SK-N-SH (cell line): ENCODE measurements at regions not wholly inside any gene's neighbourhood (a gene's known extent, or its start where the extent isn't known, plus 50 kb on each side); places are given as distances from the start of the nearest gene placed in this dataset.

Experiments used
- EZH2phosphoT487 ChIP-seq: fragments of 200-600 bp; sonication (generic); IDR thresholded peaks from 2 replicates; pipeline ENCODE4 v1.6.1; 2017; ENCODE audit warnings: low read depth, mixed run types, mild to moderate bottlenecking, antibody characterized with exemption, moderate library complexity, borderline replicate concordance
- FOSL2 ChIP-seq: IDR thresholded peaks from 2 replicates; pipeline ENCODE4 v1.4.0; 2012; ENCODE audit warnings: low read depth, mild to moderate bottlenecking, moderate library complexity, borderline replicate concordance
- GABPA ChIP-seq: IDR thresholded peaks from 2 replicates; pipeline ENCODE4 v1.4.0; 2012; ENCODE audit warnings: low read depth, mild to moderate bottlenecking
- GATA2 ChIP-seq: sonication (generic); formaldehyde crosslinking; IDR thresholded peaks from 2 replicates; pipeline ENCODE4 v1.5.0; 2020; ENCODE audit warnings: mild to moderate bottlenecking, missing genetic modification reagents
- JUND ChIP-seq: IDR thresholded peaks from 2 replicates; pipeline ENCODE4 v1.4.0; 2012
- POLR2AphosphoS5 ChIP-seq: IDR thresholded peaks from 2 replicates; pipeline ENCODE4 v1.6.1; 2012; ENCODE audit warnings: low read depth, low read length
- RFX5 ChIP-seq: IDR thresholded peaks from 2 replicates; pipeline ENCODE4 v1.6.1; 2012; ENCODE audit warnings: mild to moderate bottlenecking, improper control_type of control experiment, low read length
- RXRA ChIP-seq: IDR thresholded peaks from 2 replicates; pipeline ENCODE4 v1.4.0; 2012; ENCODE audit warnings: low read depth, mild to moderate bottlenecking, borderline replicate concordance
- SIN3A ChIP-seq: IDR thresholded peaks from 2 replicates; pipeline ENCODE4 v1.6.1; 2012; ENCODE audit warnings: low read depth, mild to moderate bottlenecking, low read length, moderate library complexity, borderline replicate concordance
- TAF1 ChIP-seq: IDR thresholded peaks from 2 replicates; pipeline ENCODE4 v1.6.1; 2012; ENCODE audit warnings: low read depth, mild to moderate bottlenecking, low read length, moderate library complexity, borderline replicate concordance
- USF1 ChIP-seq: IDR thresholded peaks from 2 replicates; pipeline ENCODE4 v1.4.0; 2012; ENCODE audit warnings: low read depth, borderline replicate concordance
- YY1 ChIP-seq: IDR thresholded peaks from 2 replicates; pipeline ENCODE4 v1.4.0; 2012; ENCODE audit warnings: low read depth, mild to moderate bottlenecking
- TF ChIP-seq, protein P1 (sequence below): fragments of 200-600 bp; sonication (generic); IDR thresholded peaks from 2 replicates; pipeline ENCODE4 v1.6.1; 2017; ENCODE audit warnings: antibody characterized with exemption, mild to moderate bottlenecking, moderate library complexity

GRCh38 chr5:60267907-60268306 lies 374.4 kb upstream of the PDE4D start:
- TF ChIP-seq EZH2phosphoT487 (no peak), JUND (no peak), TAF1 (no peak), SIN3A (no peak), GABPA (no peak), YY1 (no peak), GATA2 (CRISPR knock-in tag) (no peak), USF1 (no peak), RFX5 (no peak), POLR2AphosphoS5 (no peak), RXRA (no peak), FOSL2 (no peak)
- TF ChIP-seq, protein P1, sequence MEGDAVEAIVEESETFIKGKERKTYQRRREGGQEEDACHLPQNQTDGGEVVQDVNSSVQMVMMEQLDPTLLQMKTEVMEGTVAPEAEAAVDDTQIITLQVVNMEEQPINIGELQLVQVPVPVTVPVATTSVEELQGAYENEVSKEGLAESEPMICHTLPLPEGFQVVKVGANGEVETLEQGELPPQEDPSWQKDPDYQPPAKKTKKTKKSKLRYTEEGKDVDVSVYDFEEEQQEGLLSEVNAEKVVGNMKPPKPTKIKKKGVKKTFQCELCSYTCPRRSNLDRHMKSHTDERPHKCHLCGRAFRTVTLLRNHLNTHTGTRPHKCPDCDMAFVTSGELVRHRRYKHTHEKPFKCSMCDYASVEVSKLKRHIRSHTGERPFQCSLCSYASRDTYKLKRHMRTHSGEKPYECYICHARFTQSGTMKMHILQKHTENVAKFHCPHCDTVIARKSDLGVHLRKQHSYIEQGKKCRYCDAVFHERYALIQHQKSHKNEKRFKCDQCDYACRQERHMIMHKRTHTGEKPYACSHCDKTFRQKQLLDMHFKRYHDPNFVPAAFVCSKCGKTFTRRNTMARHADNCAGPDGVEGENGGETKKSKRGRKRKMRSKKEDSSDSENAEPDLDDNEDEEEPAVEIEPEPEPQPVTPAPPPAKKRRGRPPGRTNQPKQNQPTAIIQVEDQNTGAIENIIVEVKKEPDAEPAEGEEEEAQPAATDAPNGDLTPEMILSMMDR: no peak
